ENCODE measurements at regions not wholly inside any gene's neighbourhood (a gene's known extent, or its start where the extent isn't known, plus 50 kb on each side); places are given as distances from the start of the nearest gene placed in this dataset.

DNA sequence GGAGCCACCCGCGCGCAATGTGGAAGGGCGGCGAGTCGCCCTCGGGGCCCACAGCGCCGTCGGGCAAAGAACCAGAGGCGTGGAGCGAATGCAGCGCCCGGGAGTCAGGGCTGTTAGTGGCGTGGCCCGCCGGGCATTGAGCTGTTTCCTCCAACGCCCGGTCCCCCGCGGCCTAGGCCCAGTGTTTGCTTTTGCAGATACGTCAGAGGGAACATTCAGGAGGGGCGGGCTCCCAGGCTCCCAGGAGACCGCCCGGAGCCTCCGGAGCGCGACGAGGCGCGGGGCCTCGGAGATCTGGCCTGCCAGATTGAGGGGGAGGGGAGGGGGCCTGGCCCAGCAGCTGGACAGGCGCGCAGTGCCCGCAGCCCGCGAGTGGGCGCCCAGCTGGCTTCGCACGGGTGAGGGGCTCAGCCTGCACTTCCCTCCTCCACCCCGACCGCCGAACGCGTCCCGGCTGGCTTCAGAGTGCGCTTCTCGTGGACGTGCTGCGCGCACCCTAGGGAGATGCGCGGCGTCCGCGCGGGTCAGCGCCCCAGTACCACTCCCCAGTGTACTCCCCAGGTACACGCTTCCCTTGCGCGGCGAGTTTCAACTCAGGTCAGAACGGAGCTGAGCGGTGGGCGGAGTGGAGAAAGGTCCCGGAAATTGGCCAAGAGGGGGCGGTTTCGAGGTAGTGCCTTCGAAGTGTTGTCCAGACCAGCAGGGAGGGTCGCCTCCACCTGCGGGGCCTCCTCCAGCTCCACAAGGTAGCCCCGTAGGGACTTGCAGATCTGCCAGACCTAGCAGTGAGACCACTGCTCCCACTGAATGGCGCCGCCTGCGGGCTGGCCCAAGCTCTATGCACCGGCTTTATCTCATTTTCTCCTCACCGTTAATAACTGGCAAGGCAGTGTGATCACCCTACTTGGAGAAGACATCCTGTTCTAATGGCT is 130.4 kb downstream of the TMEM174 start:
- DNase-seq (ENCODE audit: low spot score): no peak
- in situ Hi-C loops (cut with MboI; ENCODE audit: low sequenced_read_pairs, unreplicated experiment): loop anchor here (10.0 kb wide), 1 partner anchor 141 kb away; the partner anchor contains the start of gene FOXD1
- TF ChIP-seq, protein P1, sequence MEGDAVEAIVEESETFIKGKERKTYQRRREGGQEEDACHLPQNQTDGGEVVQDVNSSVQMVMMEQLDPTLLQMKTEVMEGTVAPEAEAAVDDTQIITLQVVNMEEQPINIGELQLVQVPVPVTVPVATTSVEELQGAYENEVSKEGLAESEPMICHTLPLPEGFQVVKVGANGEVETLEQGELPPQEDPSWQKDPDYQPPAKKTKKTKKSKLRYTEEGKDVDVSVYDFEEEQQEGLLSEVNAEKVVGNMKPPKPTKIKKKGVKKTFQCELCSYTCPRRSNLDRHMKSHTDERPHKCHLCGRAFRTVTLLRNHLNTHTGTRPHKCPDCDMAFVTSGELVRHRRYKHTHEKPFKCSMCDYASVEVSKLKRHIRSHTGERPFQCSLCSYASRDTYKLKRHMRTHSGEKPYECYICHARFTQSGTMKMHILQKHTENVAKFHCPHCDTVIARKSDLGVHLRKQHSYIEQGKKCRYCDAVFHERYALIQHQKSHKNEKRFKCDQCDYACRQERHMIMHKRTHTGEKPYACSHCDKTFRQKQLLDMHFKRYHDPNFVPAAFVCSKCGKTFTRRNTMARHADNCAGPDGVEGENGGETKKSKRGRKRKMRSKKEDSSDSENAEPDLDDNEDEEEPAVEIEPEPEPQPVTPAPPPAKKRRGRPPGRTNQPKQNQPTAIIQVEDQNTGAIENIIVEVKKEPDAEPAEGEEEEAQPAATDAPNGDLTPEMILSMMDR (IDR thresholded peaks at IDR 0.05; ENCODE audit: borderline replicate concordance, control extremely low read depth, extremely low read depth, insufficient read depth, missing control alignments): no peak

DNA sequence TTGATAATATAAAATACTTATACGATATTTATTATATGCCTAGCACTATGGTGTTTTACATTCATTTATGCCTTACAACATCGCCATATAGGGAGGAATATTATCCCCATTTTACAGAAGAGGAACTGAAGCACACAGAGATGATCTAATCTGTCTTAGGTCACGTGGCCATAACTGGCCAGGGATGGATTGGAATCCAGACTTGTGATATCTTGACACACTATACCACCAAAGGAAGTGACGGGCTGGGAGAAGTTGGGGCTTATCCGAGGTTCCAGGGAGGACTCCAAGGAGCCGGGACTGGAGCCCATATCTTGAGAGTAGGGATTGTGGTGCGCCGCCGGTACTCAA is 129.8 kb downstream of the TMEM174 start:
- peak; percentile 36 for DNase-seq (ENCODE audit: low spot score)
- TF ChIP-seq, protein P1 (IDR thresholded peaks at IDR 0.05; ENCODE audit: borderline replicate concordance, control extremely low read depth, extremely low read depth, insufficient read depth, missing control alignments): no peak
- in situ Hi-C loops (cut with MboI; ENCODE audit: low sequenced_read_pairs, unreplicated experiment): loop anchor here (10.0 kb wide), 1 partner anchor 142 kb away; the partner anchor contains the start of gene FOXD1

DNA sequence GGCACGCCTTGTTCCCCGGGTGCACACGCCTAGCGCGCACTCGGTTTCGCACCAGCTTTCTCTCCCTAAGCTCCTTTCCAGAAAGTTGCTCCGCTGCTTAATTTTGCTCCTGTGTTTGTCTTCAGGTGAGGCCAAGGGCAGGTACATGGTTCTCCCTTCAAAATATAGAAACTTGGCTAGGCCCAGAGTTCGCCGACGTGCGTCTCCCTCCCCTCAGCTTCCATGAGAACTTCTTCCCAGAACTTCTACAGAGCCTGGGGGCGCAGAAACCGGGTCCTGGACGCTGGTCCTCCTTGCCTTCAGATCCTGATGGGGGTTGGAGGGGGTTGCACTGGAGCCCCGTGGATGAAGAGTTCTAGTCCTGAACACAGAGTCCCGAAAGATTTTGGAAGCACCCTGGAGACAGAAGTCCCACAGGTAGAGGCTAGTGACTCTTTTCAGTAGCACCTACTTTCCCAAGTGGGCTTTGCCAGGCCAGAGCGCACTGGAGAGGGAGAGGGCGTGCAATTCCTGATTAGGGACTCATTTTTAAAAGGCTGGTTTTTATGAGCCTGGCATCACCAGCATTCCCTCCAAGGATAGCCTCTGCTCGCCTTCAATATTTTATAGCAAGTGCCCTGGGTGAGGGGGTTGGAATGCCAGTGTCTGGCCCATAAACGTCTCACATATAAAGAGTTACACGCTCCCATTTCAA is 128.4 kb downstream of the TMEM174 start:
- TF ChIP-seq, protein P1 (IDR thresholded peaks at IDR 0.05; ENCODE audit: borderline replicate concordance, control extremely low read depth, extremely low read depth, insufficient read depth, missing control alignments): no peak
- no peak for DNase-seq (ENCODE audit: low spot score)
- in situ Hi-C loops (cut with MboI; ENCODE audit: low sequenced_read_pairs, unreplicated experiment): loop anchor here (10.0 kb wide), 1 partner anchor 143 kb away; the partner anchor contains the start of gene FOXD1

DNA sequence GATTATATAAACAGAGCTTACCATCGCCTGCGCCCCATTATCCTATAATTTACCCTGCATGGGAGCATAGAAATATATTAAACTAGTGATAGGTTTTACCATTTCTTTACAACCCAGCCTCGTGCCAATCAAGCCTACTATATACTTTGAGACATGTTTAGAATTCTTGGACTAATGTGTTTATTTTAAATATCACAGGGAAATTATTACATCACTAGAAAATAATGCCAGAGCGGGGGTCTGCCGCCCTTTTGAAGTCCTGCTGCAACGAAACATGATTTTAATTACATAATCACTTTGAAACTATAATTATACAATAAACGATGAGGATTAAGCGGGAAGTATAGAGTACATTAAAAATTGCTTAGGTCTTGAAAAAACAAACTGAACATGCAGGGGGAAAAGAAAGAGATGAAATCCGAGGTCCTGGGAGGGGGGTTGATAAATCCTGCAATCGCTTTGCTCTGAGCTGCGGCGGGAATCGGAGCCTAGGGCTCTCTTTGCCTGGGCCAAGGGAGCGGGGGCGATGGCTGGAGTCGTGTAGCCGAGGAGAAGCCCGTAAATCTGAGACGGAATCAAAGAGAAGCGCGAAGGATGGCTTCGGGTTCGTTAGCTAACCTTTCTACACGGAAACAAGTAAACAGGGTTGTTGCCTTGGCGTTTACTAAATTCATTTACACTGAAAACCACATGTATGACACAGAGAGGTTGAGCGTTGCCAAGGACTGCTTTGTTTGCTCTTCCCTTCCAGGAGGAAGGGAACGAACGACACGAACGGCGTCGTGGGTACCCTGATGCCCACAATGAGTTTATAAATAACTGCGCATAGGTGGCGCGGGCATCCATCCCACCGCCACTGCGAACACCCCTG is 127.6 kb downstream of the TMEM174 start:
- no peak for DNase-seq (ENCODE audit: low spot score)
- TF ChIP-seq, protein P1 (IDR thresholded peaks at IDR 0.05; ENCODE audit: borderline replicate concordance, control extremely low read depth, extremely low read depth, insufficient read depth, missing control alignments): no peak
- in situ Hi-C loops (cut with MboI; ENCODE audit: low sequenced_read_pairs, unreplicated experiment): loop anchor here (10.0 kb wide), 1 partner anchor 144 kb away; the partner anchor contains the start of gene FOXD1

DNA sequence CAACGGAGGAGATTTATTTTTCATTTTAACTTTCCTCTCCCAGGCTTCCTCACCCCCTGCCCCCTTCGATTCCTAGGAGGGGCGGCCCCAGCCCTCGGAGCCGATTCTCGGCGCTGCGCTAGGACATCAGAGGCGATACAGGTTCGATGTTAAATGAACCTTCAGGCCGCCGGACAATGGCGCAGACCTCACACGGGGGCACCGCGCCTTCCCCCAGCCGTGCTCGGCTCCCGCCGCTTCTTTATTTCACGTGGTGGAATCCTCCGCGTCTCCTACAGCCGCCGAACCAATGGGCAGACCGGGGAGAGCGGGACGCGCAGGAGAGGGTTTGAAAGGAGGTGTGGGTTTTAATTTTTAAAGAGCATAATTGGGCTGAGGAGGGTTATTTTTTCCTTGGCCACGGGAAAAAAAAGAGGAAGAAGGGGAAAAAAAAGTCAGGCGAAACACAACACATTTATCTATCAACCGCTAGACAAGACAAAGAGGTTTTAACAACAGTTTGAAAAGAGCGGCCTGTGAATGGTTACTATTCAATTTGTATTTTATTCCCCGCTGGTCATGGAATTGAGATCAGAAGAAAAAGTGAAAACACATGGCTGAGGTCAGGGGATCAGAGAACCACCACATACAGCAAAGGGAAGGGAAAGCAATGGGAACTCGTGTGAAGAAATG is 126.8 kb downstream of the TMEM174 start:
- DNase-seq (ENCODE audit: low spot score): peak; percentile 23
- TF ChIP-seq, protein P1 (IDR thresholded peaks at IDR 0.05; ENCODE audit: borderline replicate concordance, control extremely low read depth, extremely low read depth, insufficient read depth, missing control alignments): no peak
- in situ Hi-C loops (cut with MboI; ENCODE audit: low sequenced_read_pairs, unreplicated experiment): loop anchor here (10.0 kb wide), 2 partner anchors 75 to 145 kb away; partner anchors contain the start of gene FOXD1

Data from GM13976 (cell line).